Gastrocnemius medialis (tissue), 4 donors: ENCODE measurements at regions not wholly inside any gene's neighbourhood (a gene's known extent, or its start where the extent isn't known, plus 50 kb on each side); places are given as distances from the start of the nearest gene placed in this dataset.

ENCODE experiments used
- CTCF ChIP-seq, 5 experiments: fragments of 450-650 bp in 3 of 5; fragments of 200-600 bp in 2 of 5; sonication (generic) in 2 of 5; IDR thresholded peaks in 4 of 5; conservative IDR thresholded peaks in 1 of 5; 1 replicate in 4 of 5; 2 replicates in 1 of 5; pipeline ENCODE4 v1.5.1; 2016 to 2019; ENCODE audit warnings: antibody characterized with exemption in 5 of 5, mild to moderate bottlenecking in 3 of 5, moderate library complexity in 3 of 5
- POLR2A ChIP-seq, 2 donors: fragments of 450-650 bp; IDR thresholded peaks; one replicate each; pipeline ENCODE4 v1.6.1; 2017; ENCODE audit warnings: antibody characterized with exemption in 2 of 2, mild to moderate bottlenecking in 2 of 2, moderate library complexity in 2 of 2

DNA sequence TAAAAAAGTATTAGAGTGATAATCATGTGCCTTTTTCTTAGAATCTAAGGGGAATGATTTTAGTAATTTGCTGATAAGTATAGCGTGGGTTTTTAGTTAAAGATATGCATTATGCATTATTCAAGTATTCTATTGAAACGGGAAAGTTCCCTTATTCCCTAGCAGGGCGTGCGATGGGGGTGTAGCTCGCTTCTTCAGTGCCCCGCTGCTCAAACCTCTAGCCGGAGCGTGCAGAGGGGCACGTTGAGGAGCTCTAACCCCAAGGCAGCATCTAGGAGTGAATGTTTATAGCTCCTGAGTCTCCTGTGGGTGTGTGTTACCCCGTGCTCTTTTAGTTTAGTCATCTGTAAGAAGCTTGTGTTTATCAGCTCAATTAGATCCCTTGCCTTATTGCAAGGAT is 1339.5 kb upstream of the MAP3K7 start:
- no peak for TF ChIP-seq CTCF (IDR thresholded peaks at IDR 0.05 in 4 of 5, conservative IDR thresholded peaks at IDR 0.05 in 1 of 5)
- TF ChIP-seq POLR2A (IDR thresholded peaks at IDR 0.05) = no peak
